H1 (cell line): ENCODE measurements at regions not wholly inside any gene's neighbourhood (a gene's known extent, or its start where the extent isn't known, plus 50 kb on each side); places are given as distances from the start of the nearest gene placed in this dataset.

ENCODE experiments used
- CTCF ChIA-PET: fragments of 300-600 bp; sonication (Branson Sonifier 250); formaldehyde crosslinking; loops from one replicate; lab custom pipeline; 2021; ENCODE audit not compliant: partially characterized antibody; lab: Charles Lee
- POLR2A ChIA-PET: fragments of 300-600 bp; sonication (Branson Sonifier 250); formaldehyde crosslinking; loops from one replicate; lab custom pipeline; 2021; ENCODE audit warnings: inconsistent platforms; ENCODE audit not compliant: partially characterized antibody; lab: Charles Lee
- DNase-seq, 2 experiments: peaks; one replicate each; pipeline versions ENCODE4 v3.0.0 to v3.0.0-alpha.2; 2010 to 2022; ENCODE audit warnings: low spot score in 2 of 2, low read depth in 1 of 2, mixed read lengths in 1 of 2
- FAIRE-seq: peaks from 2 replicates; lab custom pipeline; 2011; peaks lifted over from hg19 to GRCh38; lab: Jason Lieb, UNC
- H2AFZ ChIP-seq: 2 replicates; pipeline ENCODE4 v1.8.1; 2012; ENCODE audit warnings: low read length, inconsistent platforms
- H2AK5ac ChIP-seq: 2 replicates; pipeline ENCODE4 v1.6.1; 2013; ENCODE audit warnings: low read depth, low read length
- H2BK120ac ChIP-seq: replicated peaks from 2 replicates; pipeline ENCODE3; 2013; ENCODE audit warnings: low read depth, low read length, inconsistent platforms
- H2BK12ac ChIP-seq: 2 replicates; pipeline ENCODE4 v1.6.1; 2013; ENCODE audit warnings: low read depth, low read length
- H2BK15ac ChIP-seq: 2 replicates; pipeline ENCODE4 v1.6.1; 2013; ENCODE audit warnings: low read length
- H2BK20ac ChIP-seq: 2 replicates; pipeline ENCODE4 v1.6.1; 2013; ENCODE audit warnings: low read length
- H2BK5ac ChIP-seq: 2 replicates; pipeline ENCODE4 v1.6.1; 2013; ENCODE audit warnings: low read depth, low read length
- H3K14ac ChIP-seq: 2 replicates; pipeline ENCODE4 v1.6.1; 2013; ENCODE audit warnings: inconsistent platforms; ENCODE audit not compliant: insufficient read length
- H3K18ac ChIP-seq: 2 replicates; pipeline ENCODE4 v1.6.1; 2013; ENCODE audit warnings: low read length; ENCODE audit errors: extremely low read depth
- H3K23ac ChIP-seq: 2 replicates; pipeline ENCODE4 v1.6.1; 2013; ENCODE audit warnings: inconsistent platforms; ENCODE audit not compliant: insufficient read length
- H3K23me2 ChIP-seq: 2 replicates; pipeline ENCODE4 v1.6.1; 2013; ENCODE audit warnings: low read depth, low read length
- H3K27ac ChIP-seq: 2 replicates; pipeline ENCODE4 v1.6.1; 2011; ENCODE audit warnings: low read depth, low read length, inconsistent platforms
- H3K27me3 ChIP-seq, 4 experiments: replicated peaks in 1 of 4; 1 replicate in 1 of 4; 2 replicates in 3 of 4; pipeline versions ENCODE4 v1.6.1 to v1.8.1; 2011 to 2013; ENCODE audit warnings: low read length in 3 of 4, mild to moderate bottlenecking in 3 of 4, inconsistent platforms in 2 of 4, mixed read lengths in 2 of 4, moderate library complexity in 1 of 4; ENCODE audit not compliant: control insufficient read depth in 3 of 4, insufficient read depth in 3 of 4; ENCODE audit errors: extremely low read depth in 1 of 4
- H3K36me3 ChIP-seq, 4 experiments: 2 replicates each; pipeline versions ENCODE4 v1.6.1 to v1.8.1; 2011 to 2013; ENCODE audit warnings: mild to moderate bottlenecking in 4 of 4, low read length in 3 of 4, moderate library complexity in 2 of 4, control low read depth in 1 of 4, inconsistent platforms in 1 of 4; ENCODE audit not compliant: insufficient read depth in 4 of 4, control insufficient read depth in 2 of 4
- H3K4ac ChIP-seq: replicated peaks from 2 replicates; pipeline ENCODE3; 2013; ENCODE audit warnings: low read length, low read depth, mixed read lengths, inconsistent platforms; ENCODE audit not compliant: insufficient read length
- H3K4me1 ChIP-seq, 4 experiments: replicated peaks in 1 of 4; 1 replicate in 1 of 4; 2 replicates in 3 of 4; pipeline versions ENCODE4 v1.6.1 to v1.8.1; 2011 to 2013; ENCODE audit warnings: low read length in 3 of 4, inconsistent platforms in 2 of 4, mixed read lengths in 1 of 4; ENCODE audit not compliant: insufficient read depth in 4 of 4, control insufficient read depth in 3 of 4
- H3K4me2 ChIP-seq, 2 experiments: 2 replicates each; pipeline versions ENCODE4 v1.6.1 to v1.8.1; 2011 to 2013; ENCODE audit warnings: low read depth in 2 of 2, low read length in 2 of 2, control low read depth in 1 of 2, inconsistent platforms in 1 of 2, mild to moderate bottlenecking in 1 of 2; ENCODE audit not compliant: insufficient read depth in 1 of 2
- H3K4me3 ChIP-seq, 4 experiments: fragments of 200-600, 300-600 bp in 1 of 4; sonication (generic), shearing (Covaris generic), sonication (Bioruptor Twin) in 1 of 4; 2 replicates each; pipeline versions ENCODE4 v1.5.1 to v1.8.1; 2011 to 2016; ENCODE audit warnings: low read length in 4 of 4, low read depth in 3 of 4, control low read depth in 2 of 4, inconsistent platforms in 2 of 4, mild to moderate bottlenecking in 2 of 4, mixed read lengths in 1 of 4, moderate library complexity in 1 of 4; ENCODE audit not compliant: insufficient read depth in 2 of 4; ENCODE audit errors: extremely low read depth in 1 of 4
- H3K56ac ChIP-seq: replicated peaks from 2 replicates; pipeline ENCODE3; 2013; ENCODE audit warnings: low read depth, mild to moderate bottlenecking, mixed read lengths, low read length, inconsistent platforms; ENCODE audit not compliant: insufficient read length
- H3K79me1 ChIP-seq: 2 replicates; pipeline ENCODE4 v1.6.1; 2013; ENCODE audit warnings: low read depth, low read length, control low read depth
- H3K79me2 ChIP-seq, 2 experiments: 2 replicates each; pipeline versions ENCODE4 v1.6.1 to v1.8.1; 2012 to 2013; ENCODE audit warnings: low read length in 2 of 2, mild to moderate bottlenecking in 2 of 2, inconsistent platforms in 1 of 2; ENCODE audit not compliant: insufficient read depth in 2 of 2, control insufficient read depth in 1 of 2
- H3K9ac ChIP-seq, 4 experiments: replicated peaks in 1 of 4; 1 replicate in 1 of 4; 2 replicates in 3 of 4; pipeline versions ENCODE4 v1.6.1 to v1.8.1; 2011 to 2013; ENCODE audit warnings: low read depth in 3 of 4, low read length in 3 of 4, control low read depth in 2 of 4, mild to moderate bottlenecking in 2 of 4, moderate library complexity in 2 of 4, inconsistent platforms in 1 of 4; ENCODE audit errors: extremely low read depth in 1 of 4
- H3K9me3 ChIP-seq, 2 experiments: 2 replicates each; pipeline versions ENCODE4 v1.6.1 to v1.8.1; 2012 to 2013; ENCODE audit warnings: mild to moderate bottlenecking in 2 of 2, moderate library complexity in 2 of 2, control low read depth in 1 of 2, inconsistent platforms in 1 of 2, low read depth in 1 of 2, low read length in 1 of 2, mixed read lengths in 1 of 2; ENCODE audit not compliant: insufficient read depth in 2 of 2
- H4K20me1 ChIP-seq, 2 experiments: replicated peaks in 1 of 2; 2 replicates each; pipeline versions ENCODE3 to v1.8.1; 2011 to 2013; ENCODE audit warnings: inconsistent platforms in 2 of 2, low read length in 2 of 2, mild to moderate bottlenecking in 1 of 2; ENCODE audit not compliant: insufficient read depth in 2 of 2, control insufficient read depth in 1 of 2
- H4K5ac ChIP-seq: 2 replicates; pipeline ENCODE4 v1.6.1; 2013; ENCODE audit warnings: low read length, low read depth, mixed read lengths, inconsistent platforms; ENCODE audit not compliant: insufficient read length
- H4K8ac ChIP-seq: 2 replicates; pipeline ENCODE4 v1.8.0; 2013; ENCODE audit warnings: mild to moderate bottlenecking, moderate library complexity, low read length, inconsistent platforms; ENCODE audit not compliant: insufficient read depth; ENCODE audit errors: extremely low read depth
- H4K91ac ChIP-seq: replicated peaks from 2 replicates; pipeline ENCODE3; 2013; ENCODE audit warnings: low read length, mixed read lengths, inconsistent platforms; ENCODE audit not compliant: insufficient read length
- CHD1 ChIP-seq: IDR thresholded peaks from 2 replicates; pipeline ENCODE4 v1.6.1; 2012; ENCODE audit warnings: low read depth, low read length, improper control_type of control experiment
- E2F6 ChIP-seq: IDR thresholded peaks from 2 replicates; pipeline ENCODE4 v1.6.1; 2012; ENCODE audit warnings: inconsistent platforms
- EZH2 ChIP-seq: fragments of 200-600 bp; sonication (generic); IDR thresholded peaks from 2 replicates; pipeline ENCODE4 v1.7.1; 2012; ENCODE audit warnings: low read depth, mild to moderate bottlenecking, moderate library complexity, low read length, inconsistent platforms; ENCODE audit not compliant: severe bottlenecking
- FOSL1 ChIP-seq: IDR thresholded peaks from 2 replicates; pipeline ENCODE4 v1.6.1; 2011; ENCODE audit warnings: mild to moderate bottlenecking, low read depth, low read length, moderate library complexity; ENCODE audit not compliant: insufficient read depth
- MAFK ChIP-seq: IDR thresholded peaks from 2 replicates; pipeline ENCODE4 v1.6.1; 2012; ENCODE audit warnings: low read depth, mild to moderate bottlenecking, improper control_type of control experiment, low read length
- PHF8 ChIP-seq: fragments of 200-600 bp; sonication (generic); conservative IDR thresholded peaks from 2 replicates; pipeline ENCODE4 v1.7.1; 2012; ENCODE audit warnings: low read depth, mild to moderate bottlenecking, inconsistent platforms, low read length, moderate library complexity
- POLR2AphosphoS5 ChIP-seq: IDR thresholded peaks from 2 replicates; pipeline ENCODE4 v1.6.1; 2011; ENCODE audit warnings: low read depth, low read length
- RBBP5 ChIP-seq: IDR thresholded peaks from 2 replicates; pipeline ENCODE4 v1.7.1; 2012; ENCODE audit warnings: low read depth, mild to moderate bottlenecking, inconsistent platforms, low read length, moderate library complexity, borderline replicate concordance
- RXRA ChIP-seq: IDR thresholded peaks from 2 replicates; pipeline ENCODE4 v1.6.1; 2011; ENCODE audit warnings: low read depth, mild to moderate bottlenecking, low read length, moderate library complexity; ENCODE audit not compliant: insufficient read depth
- SIN3A ChIP-seq, 2 experiments: IDR thresholded peaks in 1 of 2; conservative IDR thresholded peaks in 1 of 2; 2 replicates each; pipeline ENCODE4 v1.6.1; 2011 to 2012; ENCODE audit warnings: low read length in 2 of 2, improper control_type of control experiment in 1 of 2, low read depth in 1 of 2, mild to moderate bottlenecking in 1 of 2
- YY1 ChIP-seq: IDR thresholded peaks from 2 replicates; pipeline ENCODE4 v1.6.1; 2011; ENCODE audit warnings: low read depth, mild to moderate bottlenecking, low read length
- whole genome bisulfite sequencing, 2 experiments: shearing (Covaris generic) in 1 of 2; methylation state at CpG; one replicate each; pipeline versions ENCODE4 v1.1.6 to v1.1.7; 2013 to 2015; ENCODE audit warnings: low lambda C conversion rate in 2 of 2, mixed read lengths in 2 of 2, inconsistent platforms in 1 of 2, low coverage in 1 of 2, missing lambda C conversion rate in 1 of 2; ENCODE audit not compliant: insufficient replicate concordance in 2 of 2, insufficient coverage in 1 of 2, insufficient read length in 1 of 2; ENCODE audit errors: extremely low coverage in 1 of 2, missing lambda C conversion rate in 1 of 2; 5-methylcytosine and 5-hydroxymethylcytosine counted together

DNA sequence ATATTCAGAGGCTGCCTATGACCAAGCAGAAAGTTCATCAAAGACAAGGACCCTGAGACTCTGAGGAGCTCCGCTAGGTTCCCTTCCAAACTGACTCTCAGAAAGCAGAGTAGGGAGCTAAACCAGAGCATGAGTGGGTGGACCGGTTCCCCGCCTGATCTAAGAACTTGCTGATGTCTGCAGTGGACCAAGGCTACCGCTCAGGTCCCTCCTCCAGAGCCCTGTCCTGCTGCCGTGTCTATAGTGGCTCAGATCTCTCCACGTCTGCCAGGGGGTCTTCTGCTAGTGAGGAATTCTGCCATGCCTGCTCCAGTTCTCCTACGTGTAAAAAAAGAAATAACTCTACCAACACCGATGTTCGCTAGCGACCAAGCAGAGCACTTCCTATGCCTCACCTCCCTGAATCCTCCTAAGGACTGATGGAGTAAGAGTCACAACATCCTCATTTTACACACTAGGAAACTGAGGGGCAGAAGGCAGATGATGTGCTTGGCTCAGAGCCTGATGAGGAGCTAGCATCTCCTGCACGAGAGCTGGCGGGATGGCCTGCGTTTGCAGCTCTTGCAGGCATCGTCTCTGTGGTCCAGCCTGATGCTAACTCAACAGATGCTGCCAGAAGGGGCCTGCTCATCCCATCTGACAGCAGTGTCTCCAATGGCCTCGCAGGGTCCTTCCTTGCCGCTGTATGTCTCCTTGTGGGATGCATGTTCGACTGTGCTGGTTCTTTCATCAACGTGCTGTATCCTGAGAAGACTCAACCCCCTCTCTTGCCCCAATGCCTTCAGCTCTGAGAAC lies 265.5 kb downstream of the C16orf95 start:
- ChIA-PET POLR2A (interaction anchor here (1.0 to 1.2 kb wide), 2 partner anchors 11 to 98 kb away, joined by 3 read pairs; no protein-coding TSS in a partner anchor), CTCF (interaction anchor here (0.6 to 4.4 kb wide), 14 partner anchors 8 to 487 kb away, joined by 3 to 40 read pairs (median 3); no protein-coding TSS in a partner anchor)
- no peak overlapping the region for H3K4me2 ChIP-seq
- no peaks in the 10 kb centered on the region for H3K79me2 ChIP-seq
- no peaks in the 10 kb centered on the region; a peak in 2 of 7 replicates for H3K27me3 ChIP-seq
- H3K23me2 ChIP-seq: no peaks in the 10 kb centered on the region
- H3K36me3 ChIP-seq: no peaks in the 10 kb centered on the region
- H4K5ac ChIP-seq: no peak overlapping the region
- H2BK12ac ChIP-seq: no peak overlapping the region
- DNase-seq (no peak), FAIRE-seq (no peak)
- no peak overlapping the region for H3K4me3 ChIP-seq
- H3K4me1 ChIP-seq: peaks cover 3 to 12% (median 9%) of the 10 kb centered on the region in 4 experiments; a peak in 6 of 7 replicates
- TF ChIP-seq PHF8: no peak
- TF ChIP-seq CHD1: no peak
- TF ChIP-seq POLR2AphosphoS5: no peak
- TF ChIP-seq YY1: no peak
- TF ChIP-seq RBBP5: no peak
- no peak for TF ChIP-seq E2F6
- no peak for TF ChIP-seq EZH2
- TF ChIP-seq RXRA: no peak
- no peak for TF ChIP-seq SIN3A (conservative IDR thresholded peaks at IDR 0.05 in 1 of 2, IDR thresholded peaks at IDR 0.05 in 1 of 2; ENCODE audit: low read depth in 1 of 2, low read length in 2 of 2)
- no peak for TF ChIP-seq FOSL1
- TF ChIP-seq MAFK: no peak
- H4K91ac ChIP-seq: no peak overlapping the region
- H3K9ac ChIP-seq: no peak overlapping the region
- no peak overlapping the region for H2AK5ac ChIP-seq
- H2AFZ ChIP-seq: no peak overlapping the region
- no peak overlapping the region for H3K14ac ChIP-seq
- H3K23ac ChIP-seq: no peak overlapping the region
- no peaks in the 10 kb centered on the region for H4K20me1 ChIP-seq
- H2BK15ac ChIP-seq: peak overlapping the region; percentile 3; the same call in 1 of the 2 replicates
- 85% methylated on average over 18 of the region's 18 CpGs; no CpG with 5 or more reads in 1 of the 2 experiments for WGBS, 2 experiments
- no peak overlapping the region for H4K8ac ChIP-seq
- no peak overlapping the region for H2BK5ac ChIP-seq
- H3K9me3 ChIP-seq: peaks cover 4 to 12% of the 10 kb centered on the region in 2 experiments; a peak in 3 of 4 replicates
- H3K79me1 ChIP-seq: no peaks in the 10 kb centered on the region
- no peak overlapping the region for H3K56ac ChIP-seq
- no peak overlapping the region for H3K27ac ChIP-seq
- no peak overlapping the region for H2BK120ac ChIP-seq
- no peak overlapping the region for H2BK20ac ChIP-seq
- no peak overlapping the region for H3K4ac ChIP-seq
- H3K18ac ChIP-seq: no peak overlapping the region
